Kidney (tissue), 13 donors: ENCODE measurements at regions not wholly inside any gene's neighbourhood (a gene's known extent, or its start where the extent isn't known, plus 50 kb on each side); places are given as distances from the start of the nearest gene placed in this dataset.

Experiments
- DNase-seq, 5 donors: peaks; one replicate each; pipeline ENCODE4 v3.0.0-alpha.2; 2013 to 2020
- FAIRE-seq: peaks from 2 replicates; lab custom pipeline; 2012; peaks lifted over from hg19 to GRCh38; lab: Jason Lieb, UNC
- H3K27ac ChIP-seq, 2 donors: one replicate each; pipeline ENCODE4 v1.7.0; 2013; ENCODE audit warnings: low read depth in 2 of 2, low read length in 2 of 2, inconsistent platforms in 1 of 2
- H3K27me3 ChIP-seq: one replicate; pipeline ENCODE4 v1.7.1; 2013; ENCODE audit warnings: low read length, inconsistent platforms; ENCODE audit not compliant: control insufficient read depth, insufficient read depth
- H3K36me3 ChIP-seq, 3 donors: one replicate each; pipeline versions ENCODE4 v1.7.0 to v1.7.1; 2013; ENCODE audit warnings: low read length in 3 of 3, control low read depth in 1 of 3, inconsistent platforms in 1 of 3; ENCODE audit not compliant: insufficient read depth in 3 of 3, control insufficient read depth in 2 of 3
- H3K4me1 ChIP-seq, 3 donors: one replicate each; pipeline versions ENCODE4 v1.7.0 to v1.7.1; 2013; ENCODE audit warnings: low read length in 3 of 3, inconsistent platforms in 1 of 3, low read depth in 1 of 3; ENCODE audit not compliant: control insufficient read depth in 2 of 3, insufficient read depth in 2 of 3
- H3K4me3 ChIP-seq, 3 donors: one replicate each; pipeline versions ENCODE4 v1.7.0 to v1.8.1; 2013; ENCODE audit warnings: low read length in 3 of 3, control low read depth in 1 of 3, inconsistent platforms in 1 of 3
- H3K9ac ChIP-seq, 3 donors: one replicate each; pipeline versions ENCODE4 v1.7.0 to v1.7.1; 2013; ENCODE audit warnings: low read length in 3 of 3, control low read depth in 1 of 3, inconsistent platforms in 1 of 3
- H3K9me3 ChIP-seq, 3 donors: one replicate each; pipeline versions ENCODE4 v1.7.0 to v1.7.1; 2013; ENCODE audit warnings: low read length in 3 of 3, control low read depth in 1 of 3, inconsistent platforms in 1 of 3; ENCODE audit not compliant: control insufficient read depth in 2 of 3, insufficient read depth in 1 of 3
- CTCF ChIP-seq: IDR thresholded peaks from 3 replicates; pipeline ENCODE4 v1.5.1; 2012; ENCODE audit warnings: mild to moderate bottlenecking, moderate library complexity, borderline replicate concordance; ENCODE audit not compliant: insufficient read depth; ENCODE audit errors: extremely low read depth
- intact Hi-C: fragments of 100-400 bp; cut with DNase I; formaldehyde crosslinking; loops from one replicate; pipeline ENCODE4 v1.11.1; 2022
- donor health status: control.
- donor health status: control.
- donor health status: control.
- donor health status: control.
- donor health status: control.
- donor health status: DM: yes; HTN: yes; CAD: no.
- donor health status: Normal renal cell carcinoma (clear cell type).

GRCh38 chr10:80986596-80986995 lies 448.9 kb downstream of the SH2D4B start:
- no peak overlapping the region for H3K4me3 ChIP-seq
- intact Hi-C loops, result no loop called here

GRCh38 chr10:80988755-80989154 lies 451.1 kb downstream of the SH2D4B start:
- no peak for TF ChIP-seq CTCF
- FAIRE-seq (no peak), DNase-seq (peak in 1 of 5 donors; percentile 28)
- Histone ChIP-seq H3K4me1 (no peaks in the 10 kb centered on the region), H3K4me3 (no peak overlapping the region), H3K36me3 (no peaks in the 10 kb centered on the region), H3K27me3 (no peaks in the 10 kb centered on the region), H3K9me3 (no peaks in the 10 kb centered on the region), H3K27ac (no peak overlapping the region), H3K9ac (no peak overlapping the region)
- intact Hi-C loops, result no loop called here

More at GRCh38 chr10:80986596-80986995, 448.9 kb downstream of the SH2D4B start:
- TF ChIP-seq CTCF, result no peak
- Histone ChIP-seq H3K9ac (no peak overlapping the region), H3K27me3 (no peaks in the 10 kb centered on the region), H3K27ac (no peak overlapping the region), H3K36me3 (no peaks in the 10 kb centered on the region), H3K4me1 (no peaks in the 10 kb centered on the region), H3K9me3 (no peaks in the 10 kb centered on the region)
- DNase-seq (no peak), FAIRE-seq (no peak)

- no peaks in the 10 kb centered on the region for H3K27me3 ChIP-seq
- DNase-seq (peak in 1 of 5 donors; percentile 19), FAIRE-seq (no peak)
- no peaks in the 10 kb centered on the region for H3K4me1 ChIP-seq
- no peaks in the 10 kb centered on the region for H3K9me3 ChIP-seq
- H3K27ac ChIP-seq, result no peak overlapping the region
- H3K4me3 ChIP-seq, result no peak overlapping the region
- no peaks in the 10 kb centered on the region for H3K36me3 ChIP-seq
- TF ChIP-seq CTCF, result no peak
- H3K9ac ChIP-seq, result no peak overlapping the region
- intact Hi-C loops, result no loop called here
Observed at GRCh38 chr10:80996615-80997193, 459.0 kb downstream of the SH2D4B start.

- no peak for TF ChIP-seq CTCF
- no peak overlapping the region for H3K9ac ChIP-seq
- no peak overlapping the region for H3K27ac ChIP-seq
- H3K9me3 ChIP-seq, result no peaks in the 10 kb centered on the region
- intact Hi-C loops, result no loop called here
- no peaks in the 10 kb centered on the region for H3K36me3 ChIP-seq
- FAIRE-seq (no peak), DNase-seq (no peak)
- no peak overlapping the region for H3K4me3 ChIP-seq
- H3K27me3 ChIP-seq, result no peaks in the 10 kb centered on the region
- H3K4me1 ChIP-seq, result no peaks in the 10 kb centered on the region
Observed at GRCh38 chr10:81000781-81001180, 463.1 kb downstream of the SH2D4B start.
